Karpas-422 (cell line): ENCODE measurements at regions not wholly inside any gene's neighbourhood (a gene's known extent, or its start where the extent isn't known, plus 50 kb on each side); places are given as distances from the start of the nearest gene placed in this dataset.
"Not testable (repeated sequence)": the region's sequence is repeated elsewhere in the genome, so short reads cannot be mapped to it uniquely, and the experiment has no call there.

ENCODE experiments used
- DNase-seq: peaks from one replicate; pipeline ENCODE4 v3.0.0-alpha.2; 2015
- H2AFZ ChIP-seq: fragments of 200-600 bp; sonication (generic); 2 replicates; pipeline ENCODE4 v1.6.1; 2014; ENCODE audit warnings: antibody characterized with exemption, low read length, mixed read lengths
- H3K27ac ChIP-seq: fragments of 200-600 bp; sonication (generic); 2 replicates; pipeline ENCODE4 v1.5.1; 2014; ENCODE audit warnings: mild to moderate bottlenecking, low read length, moderate library complexity
- H3K27me3 ChIP-seq: fragments of 200-600 bp; sonication (generic); 2 replicates; pipeline ENCODE4 v1.6.1; 2014; ENCODE audit warnings: low read length, mixed read lengths
- H3K36me3 ChIP-seq: fragments of 200-600 bp; sonication (generic); 2 replicates; pipeline ENCODE4 v1.6.1; 2014; ENCODE audit warnings: low read length, mixed read lengths; ENCODE audit not compliant: insufficient read depth
- H3K4me1 ChIP-seq: fragments of 200-600 bp; sonication (generic); 2 replicates; pipeline ENCODE4 v1.6.1; 2014; ENCODE audit warnings: mild to moderate bottlenecking, low read length, mixed read lengths
- H3K4me2 ChIP-seq: fragments of 200-600 bp; sonication (generic); 2 replicates; pipeline ENCODE4 v1.6.1; 2014; ENCODE audit warnings: low read length, low read depth, mild to moderate bottlenecking; ENCODE audit not compliant: poor library complexity, severe bottlenecking
- H3K4me3 ChIP-seq: fragments of 200-600 bp; sonication (generic); 2 replicates; pipeline ENCODE4 v1.5.1; 2014; ENCODE audit warnings: mild to moderate bottlenecking, antibody characterized with exemption, low read length, mixed read lengths
- H3K79me2 ChIP-seq: fragments of 200-600 bp; sonication (generic); 2 replicates; pipeline ENCODE4 v1.6.1; 2014; ENCODE audit warnings: mild to moderate bottlenecking, low read length, mixed read lengths
- H3K9ac ChIP-seq: fragments of 200-600 bp; sonication (generic); 2 replicates; pipeline ENCODE4 v1.6.0; 2014; ENCODE audit warnings: low read length
- H3K9me2 ChIP-seq: fragments of 200-600 bp; sonication (generic), shearing (Covaris generic); replicated peaks from 2 replicates; pipeline ENCODE4 v1.6.0; 2014; ENCODE audit warnings: mild to moderate bottlenecking, low read length, moderate library complexity; ENCODE audit not compliant: insufficient read depth
- H3K9me3 ChIP-seq: fragments of 300-700, 200-600 bp; sonication (generic); 2 replicates; pipeline ENCODE4 v1.6.1; 2014; ENCODE audit warnings: low read length, mixed read lengths
- H4K20me1 ChIP-seq: fragments of 200-600 bp; sonication (generic); 2 replicates; pipeline ENCODE4 v1.6.1; 2014; ENCODE audit warnings: mild to moderate bottlenecking, antibody characterized with exemption, low read length, low read depth; ENCODE audit not compliant: insufficient read depth

DNA sequence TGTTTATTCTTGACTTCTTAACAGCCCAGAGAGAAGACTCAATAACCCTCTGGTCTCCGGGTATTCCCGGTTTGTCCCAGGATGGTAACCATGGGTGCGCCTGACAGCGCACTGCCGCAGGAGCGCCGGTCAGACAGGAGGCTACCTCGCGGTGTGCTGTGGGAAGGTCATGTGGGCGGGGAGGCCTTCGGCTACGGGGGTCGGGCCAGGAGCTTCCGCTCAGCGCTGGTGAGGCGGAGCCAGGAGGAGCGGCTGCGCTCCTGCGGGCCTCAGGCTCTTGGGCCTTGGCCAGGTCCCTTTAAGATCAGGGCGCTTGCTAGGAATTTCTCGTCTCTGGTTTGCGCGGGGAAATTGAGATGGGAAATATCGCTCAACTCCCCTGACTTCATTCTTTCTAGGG is 182.3 kb upstream of the NDN start:
- no peak for DNase-seq
- Histone ChIP-seq H3K27ac (no peak overlapping the region), H3K27me3 (no peaks in the 10 kb centered on the region), H3K79me2 (no peaks in the 10 kb centered on the region), H3K4me2 (no peak overlapping the region), H3K9me2 (no peaks in the 10 kb centered on the region), H3K4me1 (no peaks in the 10 kb centered on the region), H3K4me3 (no peak overlapping the region), H2AFZ (no peak overlapping the region), H4K20me1 (no peaks in the 10 kb centered on the region), H3K36me3 (no peaks in the 10 kb centered on the region), H3K9me3 (peaks cover 8% of the 10 kb centered on the region; the same call in 1 of the 2 replicates), H3K9ac (no peak overlapping the region)

DNA sequence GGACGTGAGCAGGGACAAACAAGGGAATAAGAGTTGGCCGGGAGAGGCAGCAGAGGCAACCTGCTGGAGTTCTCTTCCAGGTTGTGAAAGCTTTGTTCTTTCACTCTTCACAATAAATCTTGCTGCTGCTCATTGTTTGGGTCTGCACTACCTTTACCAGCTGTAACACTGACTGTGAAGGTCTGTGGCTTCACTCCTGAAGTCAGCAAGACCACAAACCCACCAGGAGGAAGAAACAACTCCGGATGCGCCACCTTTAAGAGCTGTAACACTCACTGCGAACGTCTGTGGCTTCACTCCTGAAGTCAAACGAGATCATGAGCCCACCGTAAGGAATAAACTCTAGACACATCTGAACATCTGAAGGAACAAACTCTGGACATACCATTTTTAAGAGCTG is 186.5 kb upstream of the NDN start:
- H3K4me2 ChIP-seq, H3K79me2 ChIP-seq, H3K9ac ChIP-seq, H3K4me3 ChIP-seq, H3K27me3 ChIP-seq, H2AFZ ChIP-seq, DNase-seq, H3K36me3 ChIP-seq, H4K20me1 ChIP-seq, H3K4me1 ChIP-seq, H3K9me2 ChIP-seq, H3K27ac ChIP-seq: not testable (repeated sequence)
- peaks cover 19% of the 10 kb centered on the region; the same call in 1 of the 2 replicates for H3K9me3 ChIP-seq

DNA sequence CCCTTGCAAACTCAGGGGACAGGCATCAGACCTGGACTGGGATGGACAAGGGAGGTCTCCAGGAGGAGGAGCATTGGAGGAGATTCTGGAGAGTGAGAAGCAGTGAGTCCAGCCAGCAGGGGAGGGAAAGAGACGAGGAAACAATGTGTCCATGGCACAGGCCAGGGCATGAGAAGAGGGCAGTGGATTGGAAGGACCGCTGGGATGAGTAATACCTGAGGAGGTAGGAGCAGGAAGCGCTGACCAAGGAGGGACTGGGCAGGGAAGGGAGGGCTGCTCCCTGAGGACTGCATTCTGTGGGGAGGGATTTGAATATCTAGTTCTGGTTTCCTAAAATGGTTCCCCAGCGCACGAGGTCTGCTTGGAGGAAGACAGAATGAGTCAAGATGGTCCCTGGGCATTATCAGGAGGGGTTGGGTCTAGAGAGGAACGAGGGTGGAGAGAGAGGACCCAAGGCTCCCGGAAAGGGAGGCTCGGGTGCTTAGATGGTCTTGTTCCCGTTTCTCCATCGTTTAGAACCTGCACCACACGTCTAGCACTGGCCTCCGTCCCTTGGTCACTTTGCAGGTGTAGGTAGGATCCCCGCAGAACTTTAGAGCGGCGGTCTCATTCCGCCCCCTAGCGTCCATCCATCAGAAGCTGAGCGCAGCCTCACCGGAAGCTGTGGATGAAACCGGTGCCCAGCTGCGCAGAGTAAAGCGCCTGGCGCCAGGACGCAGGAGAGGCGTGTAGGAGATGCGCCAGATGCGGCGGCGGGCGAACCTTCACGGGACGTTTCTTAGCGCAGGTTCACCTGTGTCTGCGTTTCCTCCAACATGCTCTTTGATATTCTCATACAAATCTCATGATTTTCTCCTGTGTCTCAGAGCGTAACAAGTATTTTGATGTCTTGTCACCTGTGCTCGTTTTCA is 190.7 kb upstream of the NDN start:
- H3K9me2 ChIP-seq: no peaks in the 10 kb centered on the region
- H3K4me2 ChIP-seq: no peak overlapping the region
- no peak overlapping the region for H3K4me3 ChIP-seq
- H3K27ac ChIP-seq: no peak overlapping the region
- no peak overlapping the region for H3K9ac ChIP-seq
- no peaks in the 10 kb centered on the region for H3K79me2 ChIP-seq
- H3K9me3 ChIP-seq: peaks cover 23% of the 10 kb centered on the region
- no peaks in the 10 kb centered on the region for H4K20me1 ChIP-seq
- H3K4me1 ChIP-seq: no peaks in the 10 kb centered on the region
- no peak overlapping the region for H2AFZ ChIP-seq
- DNase-seq: peak; percentile 49
- no peaks in the 10 kb centered on the region for H3K27me3 ChIP-seq
- no peaks in the 10 kb centered on the region for H3K36me3 ChIP-seq

DNA sequence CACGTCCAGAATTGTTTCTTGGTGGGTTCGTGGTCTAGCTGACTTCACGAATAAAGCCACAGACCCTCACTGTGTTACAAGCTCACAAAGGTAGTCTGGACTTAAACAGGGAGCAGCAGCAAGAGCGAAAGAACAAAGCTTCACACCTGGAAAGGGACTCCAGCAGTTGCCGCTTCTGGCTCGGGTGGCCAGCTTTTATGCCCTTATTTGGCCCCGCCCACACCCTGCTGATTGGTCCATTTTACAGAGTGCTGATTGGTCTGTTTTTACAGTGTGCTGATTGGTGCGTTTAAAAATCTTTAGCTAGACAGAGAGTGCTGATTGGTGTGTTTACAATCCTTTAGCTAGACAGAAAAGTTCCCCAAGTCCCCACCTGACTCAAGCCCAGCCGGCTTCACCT is 194.2 kb upstream of the NDN start:
- Histone ChIP-seq H3K27me3 (no peaks in the 10 kb centered on the region), H3K4me3 (no peak overlapping the region), H2AFZ (no peak overlapping the region), H3K9me2 (no peaks in the 10 kb centered on the region), H3K36me3 (no peaks in the 10 kb centered on the region), H3K9ac (no peak overlapping the region), H3K4me2 (no peak overlapping the region), H3K27ac (no peak overlapping the region), H3K4me1 (no peaks in the 10 kb centered on the region), H3K9me3 (peaks cover 22% of the 10 kb centered on the region), H4K20me1 (no peaks in the 10 kb centered on the region), H3K79me2 (no peaks in the 10 kb centered on the region)
- no peak for DNase-seq

DNA sequence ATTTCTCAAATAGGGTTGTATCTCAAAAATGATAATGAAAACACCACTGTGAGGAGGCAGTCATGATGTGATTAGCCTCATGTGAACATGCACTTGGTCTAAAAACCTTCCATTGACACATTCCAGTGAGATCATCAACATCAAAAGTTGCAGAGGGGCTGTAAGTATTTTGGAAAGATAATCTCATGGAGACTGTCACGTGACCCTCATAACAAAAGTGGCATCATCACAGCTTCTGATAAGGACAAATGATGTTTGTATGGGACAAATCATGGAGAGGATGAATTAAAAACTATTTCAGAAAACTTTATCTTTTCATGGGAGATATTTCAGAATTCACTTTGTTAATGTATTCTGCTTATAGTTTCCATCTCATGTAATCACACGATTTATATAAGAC is 203.1 kb upstream of the NDN start:
- Histone ChIP-seq H3K9me2 (0 out of 2 replicates have a peak, but pooled peaks cover 3% of the 10 kb centered on the region), H3K9ac (no peak overlapping the region), H3K9me3 (peaks cover 33% of the 10 kb centered on the region), H4K20me1 (no peaks in the 10 kb centered on the region), H3K27ac (no peak overlapping the region), H3K4me1 (no peaks in the 10 kb centered on the region), H3K36me3 (no peaks in the 10 kb centered on the region), H2AFZ (no peak overlapping the region), H3K4me3 (no peak overlapping the region), H3K4me2 (no peak overlapping the region), H3K79me2 (no peaks in the 10 kb centered on the region), H3K27me3 (no peaks in the 10 kb centered on the region)
- no peak for DNase-seq

DNA sequence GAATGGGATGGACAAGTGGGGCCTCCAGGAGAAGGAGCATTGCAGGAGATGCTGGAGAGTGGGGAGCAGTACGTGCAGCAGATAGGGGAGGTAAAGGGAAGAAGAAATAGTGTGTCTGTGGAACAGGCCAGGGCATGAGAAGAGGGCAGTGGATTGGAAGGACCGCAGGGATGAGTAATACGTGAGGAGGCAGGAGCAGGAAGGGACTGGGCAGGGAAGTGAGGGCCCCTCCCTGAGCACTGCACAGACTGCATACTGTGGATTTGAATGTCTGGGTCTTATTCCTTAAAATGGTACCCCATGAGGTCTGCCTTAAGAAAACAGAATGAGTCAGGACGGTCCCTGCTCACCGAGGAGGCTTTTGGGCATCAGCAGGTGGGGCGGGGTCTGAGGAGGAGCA is 210.0 kb upstream of the NDN start:
- Histone ChIP-seq H3K27ac (no peak overlapping the region), H3K4me3 (no peak overlapping the region), H3K36me3 (no peaks in the 10 kb centered on the region), H3K4me2 (no peak overlapping the region), H3K9me2 (0 out of 2 replicates have a peak, but pooled peaks cover 3% of the 10 kb centered on the region), H3K9ac (no peak overlapping the region), H3K27me3 (no peaks in the 10 kb centered on the region), H3K4me1 (no peaks in the 10 kb centered on the region), H2AFZ (no peak overlapping the region), H3K79me2 (no peaks in the 10 kb centered on the region), H3K9me3 (peaks cover 12% of the 10 kb centered on the region), H4K20me1 (no peaks in the 10 kb centered on the region)
- DNase-seq: no peak

DNA sequence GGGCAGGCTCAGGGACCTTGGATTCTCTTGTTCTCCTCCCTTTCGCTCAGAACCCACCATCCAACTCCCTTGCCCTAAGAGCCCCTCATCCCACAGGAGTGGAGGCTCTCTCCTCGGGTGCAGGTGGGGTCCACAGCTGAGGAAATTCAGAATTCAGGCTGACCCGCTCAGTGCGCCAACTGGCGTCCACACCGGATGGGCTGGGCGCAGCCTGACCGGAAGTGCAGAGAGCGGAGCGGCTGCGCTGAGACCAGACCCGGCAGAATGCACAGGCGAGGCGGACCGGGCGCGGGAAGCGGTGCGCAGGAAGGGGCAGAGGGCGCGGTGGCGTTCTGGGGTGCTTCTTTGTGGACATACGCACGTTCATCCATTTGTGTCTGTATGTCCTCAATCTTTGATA is 210.4 kb upstream of the NDN start:
- Histone ChIP-seq H4K20me1 (no peaks in the 10 kb centered on the region), H3K4me2 (no peak overlapping the region)

DNA sequence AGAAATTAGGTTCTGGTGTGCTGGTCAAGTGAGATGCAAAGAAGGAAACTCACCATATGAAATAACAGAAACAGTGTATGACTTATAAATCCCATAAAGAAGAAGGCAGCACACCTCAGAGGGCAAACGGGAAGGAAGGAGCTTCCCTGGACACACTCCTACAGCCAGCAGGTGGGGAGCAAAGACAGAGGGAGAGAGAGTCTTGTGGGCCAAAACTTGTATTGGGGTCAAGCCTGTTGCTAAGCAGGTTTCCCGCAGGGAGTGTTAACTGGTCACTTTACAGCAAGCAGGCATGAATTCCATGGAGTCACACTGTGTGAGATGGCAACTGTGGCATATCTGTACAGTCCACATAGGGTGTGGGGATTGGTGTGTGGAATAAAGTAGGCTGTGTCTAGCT is 222.9 kb upstream of the NDN start:
- H2AFZ ChIP-seq: no peak overlapping the region
- no peak for DNase-seq
- H3K27me3 ChIP-seq: no peaks in the 10 kb centered on the region
- H4K20me1 ChIP-seq: no peaks in the 10 kb centered on the region
- H3K36me3 ChIP-seq: no peaks in the 10 kb centered on the region
- peaks cover 47% of the 10 kb centered on the region for H3K9me3 ChIP-seq
- no peak overlapping the region for H3K9ac ChIP-seq
- H3K4me1 ChIP-seq: no peaks in the 10 kb centered on the region
- H3K4me3 ChIP-seq: no peak overlapping the region
- no peaks in the 10 kb centered on the region for H3K79me2 ChIP-seq
- no peak overlapping the region for H3K4me2 ChIP-seq
- no peak overlapping the region for H3K27ac ChIP-seq
- no peaks in the 10 kb centered on the region for H3K9me2 ChIP-seq

More for the DNA sequence above, 210.4 kb upstream of the NDN start:
- no peak for DNase-seq
- Histone ChIP-seq H3K9me3 (peaks cover 16% of the 10 kb centered on the region), H3K79me2 (no peaks in the 10 kb centered on the region), H3K4me1 (no peaks in the 10 kb centered on the region), H3K9ac (no peak overlapping the region), H3K9me2 (0 out of 2 replicates have a peak, but pooled peaks cover 3% of the 10 kb centered on the region), H3K36me3 (no peaks in the 10 kb centered on the region), H3K4me3 (no peak overlapping the region), H3K27me3 (no peaks in the 10 kb centered on the region), H2AFZ (no peak overlapping the region), H3K27ac (no peak overlapping the region)
